GM12878 (cell line): ENCODE measurements at regions not wholly inside any gene's neighbourhood (a gene's known extent, or its start where the extent isn't known, plus 50 kb on each side); places are given as distances from the start of the nearest gene placed in this dataset.

Experiments
- ATAC-seq: fragments of 200-7000 bp; cut with Tn5 transposase; 3 replicates; pipeline ENCODE4 v1.9.1; 2020; ENCODE audit warnings: mild to moderate bottlenecking, moderate library complexity
- BruUV-seq: library from RNA; stranded (reverse); fragments of 400-500 nt; replicated peaks from 2 replicates; lab custom pipeline; 2021; lab: Mats Ljungman, UMichigan
- CTCF ChIA-PET: fragments of 300-600 bp; sonication (Branson Sonifier 250); formaldehyde crosslinking; extraction: SDS; loops from one replicate; lab custom pipeline; 2021; ENCODE audit warnings: inconsistent platforms; lab: Yijun Ruan, JAX
- POLR2A ChIA-PET: fragments of 350-600 bp; formaldehyde crosslinking; extraction: SDS; loops from one replicate; lab custom pipeline; 2021; ENCODE audit warnings: inconsistent platforms; lab: Charles Lee
- RAD21 ChIA-PET: fragments of 300-600 bp; sonication (Branson Sonifier 250); formaldehyde crosslinking; loops from one replicate; lab custom pipeline; 2023; ENCODE audit warnings: antibody characterized with exemption; ENCODE audit not compliant: unreplicated experiment; lab: Charles Lee
- SMC1A ChIA-PET: fragments of 300-600 bp; sonication (Branson Sonifier 250); formaldehyde crosslinking; loops from one replicate; lab custom pipeline; 2023; ENCODE audit not compliant: unreplicated experiment, uncharacterized antibody; lab: Charles Lee
- DNase-seq: peaks from one replicate; pipeline ENCODE4 v3.0.0-alpha.2; 2011; ENCODE audit warnings: low read depth, low spot score
- FAIRE-seq: peaks from 3 replicates; lab custom pipeline; 2011; peaks lifted over from hg19 to GRCh38; lab: Jason Lieb, UNC
- H2AFZ ChIP-seq: 2 replicates; pipeline ENCODE4 v1.6.0; 2011; ENCODE audit warnings: low read depth, low read length, control low read depth; ENCODE audit not compliant: control insufficient read depth
- H3K27ac ChIP-seq: 2 replicates; pipeline ENCODE4 v1.5.1; 2011; ENCODE audit warnings: control low read depth; ENCODE audit not compliant: control insufficient read depth, insufficient read depth
- H3K27me3 ChIP-seq, 2 experiments: replicated peaks in 1 of 2; 2 replicates each; pipeline versions ENCODE4 v1.6.0 to v1.6.1; 2011; ENCODE audit warnings: low read length in 1 of 2; ENCODE audit not compliant: control insufficient read depth in 2 of 2, insufficient read depth in 2 of 2
- H3K36me3 ChIP-seq, 2 experiments: 2 replicates each; pipeline ENCODE4 v1.5.1; 2011; ENCODE audit warnings: low read length in 1 of 2; ENCODE audit not compliant: control insufficient read depth in 2 of 2, insufficient read depth in 2 of 2
- H3K4me1 ChIP-seq: 2 replicates; pipeline ENCODE4 v1.6.1; 2011; ENCODE audit warnings: mild to moderate bottlenecking, low read length, moderate library complexity, mixed read lengths; ENCODE audit not compliant: control insufficient read depth, insufficient read depth
- H3K4me2 ChIP-seq: 2 replicates; pipeline ENCODE4 v1.6.0; 2011; ENCODE audit warnings: control low read depth; ENCODE audit not compliant: control insufficient read depth, insufficient read depth
- H3K4me3 ChIP-seq: fragments of 200-600 bp; sonication (generic); 2 replicates; pipeline ENCODE4 v1.5.1; 2016
- H3K79me2 ChIP-seq: 2 replicates; pipeline ENCODE4 v1.6.0; 2011; ENCODE audit warnings: low read length; ENCODE audit not compliant: control insufficient read depth, insufficient read depth
- H3K9ac ChIP-seq: 2 replicates; pipeline ENCODE4 v1.8.0; 2011; ENCODE audit warnings: low read length, control low read depth, mixed read lengths; ENCODE audit not compliant: control insufficient read depth, insufficient read depth
- H3K9me3 ChIP-seq: replicated peaks from 3 replicates; pipeline ENCODE4 v1.5.1; 2011; ENCODE audit warnings: mild to moderate bottlenecking, low read length; ENCODE audit not compliant: control insufficient read depth, insufficient read depth
- H4K20me1 ChIP-seq: 2 replicates; pipeline ENCODE4 v1.6.0; 2011; ENCODE audit not compliant: control insufficient read depth, insufficient read depth
- CBX3 ChIP-seq: fragments of 200-600 bp; sonication (generic); IDR thresholded peaks from 2 replicates; pipeline ENCODE4 v1.6.1; 2016; ENCODE audit warnings: low read depth, borderline replicate concordance
- EED ChIP-seq: sonication (generic); IDR thresholded peaks from 2 replicates; pipeline ENCODE4 v1.6.1; 2016; ENCODE audit warnings: antibody characterized with exemption, low read depth
- KAT2A ChIP-seq: conservative IDR thresholded peaks from 2 replicates; pipeline ENCODE4 v1.6.1; 2011; ENCODE audit warnings: low read depth, low read length; ENCODE audit not compliant: control insufficient read depth
- MEF2A ChIP-seq: IDR thresholded peaks from 2 replicates; pipeline ENCODE4 v1.6.1; 2011; ENCODE audit warnings: low read depth, mild to moderate bottlenecking, low read length, moderate library complexity; ENCODE audit not compliant: insufficient read depth
- NR2F1 ChIP-seq: fragments of 450-650 bp; conservative IDR thresholded peaks from 2 replicates; pipeline ENCODE4 v1.6.1; 2017; ENCODE audit warnings: mild to moderate bottlenecking
- POLR2AphosphoS2 ChIP-seq: IDR thresholded peaks from 2 replicates; pipeline ENCODE4 v1.6.1; 2011; ENCODE audit warnings: low read depth, mild to moderate bottlenecking, low read length, improper control_type of control experiment, moderate library complexity
- SRF ChIP-seq, 2 experiments: IDR thresholded peaks; 2 replicates each; pipeline ENCODE4 v1.6.1; 2011; ENCODE audit warnings: low read depth in 2 of 2, low read length in 2 of 2, mild to moderate bottlenecking in 1 of 2, moderate library complexity in 1 of 2
- WGBS: methylation state at CpG from one replicate; pipeline ENCODE4 v1.1.6; 2016; ENCODE audit warnings: low lambda C conversion rate; ENCODE audit not compliant: insufficient replicate concordance, insufficient coverage; ENCODE audit errors: missing lambda C conversion rate; 5-methylcytosine and 5-hydroxymethylcytosine counted together
- in situ Hi-C: fragments of 300-500 bp; cut with MboI; formaldehyde crosslinking; loops from 9 replicates; pipeline ENCODE4 v1.14.3; 2018; ENCODE audit warnings: mixed read lengths
- intact Hi-C: fragments of 100-400 bp; cut with micrococcal nuclease; formaldehyde crosslinking; loops from one replicate; pipeline ENCODE4 v1.14.2; 2022; ENCODE audit not compliant: unreplicated experiment
- TF ChIP-seq, protein P1 (sequence below): fragments of 450-650 bp; formaldehyde crosslinking; IDR thresholded peaks from 2 replicates; pipeline ENCODE4 v1.4.0; 2022; ENCODE audit warnings: mild to moderate bottlenecking, moderate library complexity
- TF ChIP-seq, protein P2 (sequence below): fragments of 450-650 bp; IDR thresholded peaks from 2 replicates; pipeline ENCODE4 v1.6.1; 2016; ENCODE audit warnings: mild to moderate bottlenecking
- TF ChIP-seq, protein P3 (sequence below): IDR thresholded peaks from 2 replicates; pipeline ENCODE4 v1.6.1; 2012; ENCODE audit warnings: low read depth, low read length, improper control_type of control experiment
- TF ChIP-seq, protein P4 (sequence below): fragments of 450-650 bp; formaldehyde crosslinking; IDR thresholded peaks from 2 replicates; pipeline ENCODE4 v1.4.0; 2020; ENCODE audit warnings: mild to moderate bottlenecking, moderate library complexity
- TF ChIP-seq, protein P5 (sequence below): IDR thresholded peaks from 2 replicates; pipeline ENCODE4 v1.6.1; 2011; ENCODE audit warnings: mild to moderate bottlenecking, low read depth, low read length, moderate library complexity; ENCODE audit not compliant: insufficient replicate concordance
- TF ChIP-seq, protein P6 (sequence below): IDR thresholded peaks from 2 replicates; pipeline ENCODE4 v1.6.1; 2011; ENCODE audit warnings: low read depth, mild to moderate bottlenecking, low read length, moderate library complexity, borderline replicate concordance; ENCODE audit errors: extremely low read depth

DNA sequence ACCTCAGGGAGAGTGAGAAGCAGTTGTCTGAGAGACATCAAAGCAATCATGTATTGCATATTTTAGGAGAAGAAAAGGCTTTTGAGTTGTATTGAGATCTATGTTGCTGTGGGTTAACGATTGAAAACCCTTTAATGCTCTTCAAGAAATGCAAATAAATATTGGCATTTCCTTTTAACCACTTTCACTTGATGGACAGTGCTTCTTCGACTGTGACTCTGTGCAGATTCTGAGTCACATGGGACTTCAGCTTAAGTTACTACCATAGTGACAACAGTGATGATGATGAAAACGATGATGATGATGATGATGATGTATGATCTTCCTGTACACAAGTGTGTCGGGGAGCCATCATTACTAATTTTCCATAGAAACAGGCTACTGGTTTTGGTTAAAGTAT is 181.8 kb downstream of the AKAIN1 start:
- H3K9me3 ChIP-seq = no peaks in the 10 kb centered on the region; the same call in 2 of the 3 replicates
- FAIRE-seq = no peak
- no peak overlapping the region for H3K27ac ChIP-seq
- DNase-seq = no peak
- no peak overlapping the region for H3K4me3 ChIP-seq
- H3K79me2 ChIP-seq = no peaks in the 10 kb centered on the region
- no peaks in the 10 kb centered on the region for H3K27me3 ChIP-seq
- no peak overlapping the region for H3K9ac ChIP-seq
- no peaks in the 10 kb centered on the region for H4K20me1 ChIP-seq
- no peaks in the 10 kb centered on the region for H3K4me1 ChIP-seq
- POLR2A ChIA-PET = no interaction called here
- CTCF ChIA-PET = interaction anchor here (0.6 to 1.5 kb wide), 2 partner anchors 8 to 65 kb away, joined by 3 to 12 read pairs; no protein-coding TSS in a partner anchor
- intact Hi-C loops (no loop called here), in situ Hi-C loops (no loop called here)
- no peak overlapping the region for H2AFZ ChIP-seq
- H3K36me3 ChIP-seq = no peaks in the 10 kb centered on the region
- ATAC-seq = peak; percentile 93
- WGBS = 15% methylated on average over 4 of the region's 4 CpGs
- BruUV-seq = no TSS peak
- SMC1A ChIA-PET = interaction anchor here (0.8 to 1.2 kb wide), 6 partner anchors 14 to 1245 kb away, joined by 3 read pairs; no protein-coding TSS in a partner anchor
- RAD21 ChIA-PET = no interaction called here
- H3K4me2 ChIP-seq = no peak overlapping the region
- TF ChIP-seq, protein P1, sequence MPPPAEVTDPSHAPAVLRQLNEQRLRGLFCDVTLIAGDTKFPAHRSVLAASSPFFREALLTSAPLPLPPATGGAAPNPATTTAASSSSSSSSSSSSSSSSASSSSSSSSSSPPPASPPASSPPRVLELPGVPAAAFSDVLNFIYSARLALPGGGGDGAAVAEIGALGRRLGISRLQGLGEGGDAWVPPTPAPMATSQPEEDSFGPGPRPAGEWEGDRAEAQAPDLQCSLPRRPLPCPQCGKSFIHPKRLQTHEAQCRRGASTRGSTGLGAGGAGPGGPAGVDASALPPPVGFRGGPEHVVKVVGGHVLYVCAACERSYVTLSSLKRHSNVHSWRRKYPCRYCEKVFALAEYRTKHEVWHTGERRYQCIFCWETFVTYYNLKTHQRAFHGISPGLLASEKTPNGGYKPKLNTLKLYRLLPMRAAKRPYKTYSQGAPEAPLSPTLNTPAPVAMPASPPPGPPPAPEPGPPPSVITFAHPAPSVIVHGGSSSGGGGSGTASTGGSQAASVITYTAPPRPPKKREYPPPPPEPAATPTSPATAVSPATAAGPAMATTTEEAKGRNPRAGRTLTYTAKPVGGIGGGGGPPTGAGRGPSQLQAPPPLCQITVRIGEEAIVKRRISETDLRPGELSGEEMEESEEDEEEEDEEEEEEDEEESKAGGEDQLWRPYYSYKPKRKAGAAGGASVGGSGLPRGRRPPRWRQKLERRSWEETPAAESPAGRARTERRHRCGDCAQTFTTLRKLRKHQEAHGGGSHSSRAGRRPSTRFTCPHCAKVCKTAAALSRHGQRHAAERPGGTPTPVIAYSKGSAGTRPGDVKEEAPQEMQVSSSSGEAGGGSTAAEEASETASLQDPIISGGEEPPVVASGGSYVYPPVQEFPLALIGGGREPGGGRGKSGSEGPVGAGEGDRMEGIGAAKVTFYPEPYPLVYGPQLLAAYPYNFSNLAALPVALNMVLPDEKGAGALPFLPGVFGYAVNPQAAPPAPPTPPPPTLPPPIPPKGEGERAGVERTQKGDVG (CRISPR knock-in tag) = no peak
- no peak for TF ChIP-seq NR2F1
- TF ChIP-seq, protein P2, sequence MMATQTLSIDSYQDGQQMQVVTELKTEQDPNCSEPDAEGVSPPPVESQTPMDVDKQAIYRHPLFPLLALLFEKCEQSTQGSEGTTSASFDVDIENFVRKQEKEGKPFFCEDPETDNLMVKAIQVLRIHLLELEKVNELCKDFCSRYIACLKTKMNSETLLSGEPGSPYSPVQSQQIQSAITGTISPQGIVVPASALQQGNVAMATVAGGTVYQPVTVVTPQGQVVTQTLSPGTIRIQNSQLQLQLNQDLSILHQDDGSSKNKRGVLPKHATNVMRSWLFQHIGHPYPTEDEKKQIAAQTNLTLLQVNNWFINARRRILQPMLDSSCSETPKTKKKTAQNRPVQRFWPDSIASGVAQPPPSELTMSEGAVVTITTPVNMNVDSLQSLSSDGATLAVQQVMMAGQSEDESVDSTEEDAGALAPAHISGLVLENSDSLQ = peak; percentile 93
- TF ChIP-seq EED = no peak
- TF ChIP-seq, protein P3, sequence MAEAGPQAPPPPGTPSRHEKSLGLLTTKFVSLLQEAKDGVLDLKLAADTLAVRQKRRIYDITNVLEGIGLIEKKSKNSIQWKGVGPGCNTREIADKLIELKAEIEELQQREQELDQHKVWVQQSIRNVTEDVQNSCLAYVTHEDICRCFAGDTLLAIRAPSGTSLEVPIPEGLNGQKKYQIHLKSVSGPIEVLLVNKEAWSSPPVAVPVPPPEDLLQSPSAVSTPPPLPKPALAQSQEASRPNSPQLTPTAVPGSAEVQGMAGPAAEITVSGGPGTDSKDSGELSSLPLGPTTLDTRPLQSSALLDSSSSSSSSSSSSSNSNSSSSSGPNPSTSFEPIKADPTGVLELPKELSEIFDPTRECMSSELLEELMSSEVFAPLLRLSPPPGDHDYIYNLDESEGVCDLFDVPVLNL = no peak
- no peak for TF ChIP-seq MEF2A
- no peak for TF ChIP-seq KAT2A
- TF ChIP-seq, protein P4, sequence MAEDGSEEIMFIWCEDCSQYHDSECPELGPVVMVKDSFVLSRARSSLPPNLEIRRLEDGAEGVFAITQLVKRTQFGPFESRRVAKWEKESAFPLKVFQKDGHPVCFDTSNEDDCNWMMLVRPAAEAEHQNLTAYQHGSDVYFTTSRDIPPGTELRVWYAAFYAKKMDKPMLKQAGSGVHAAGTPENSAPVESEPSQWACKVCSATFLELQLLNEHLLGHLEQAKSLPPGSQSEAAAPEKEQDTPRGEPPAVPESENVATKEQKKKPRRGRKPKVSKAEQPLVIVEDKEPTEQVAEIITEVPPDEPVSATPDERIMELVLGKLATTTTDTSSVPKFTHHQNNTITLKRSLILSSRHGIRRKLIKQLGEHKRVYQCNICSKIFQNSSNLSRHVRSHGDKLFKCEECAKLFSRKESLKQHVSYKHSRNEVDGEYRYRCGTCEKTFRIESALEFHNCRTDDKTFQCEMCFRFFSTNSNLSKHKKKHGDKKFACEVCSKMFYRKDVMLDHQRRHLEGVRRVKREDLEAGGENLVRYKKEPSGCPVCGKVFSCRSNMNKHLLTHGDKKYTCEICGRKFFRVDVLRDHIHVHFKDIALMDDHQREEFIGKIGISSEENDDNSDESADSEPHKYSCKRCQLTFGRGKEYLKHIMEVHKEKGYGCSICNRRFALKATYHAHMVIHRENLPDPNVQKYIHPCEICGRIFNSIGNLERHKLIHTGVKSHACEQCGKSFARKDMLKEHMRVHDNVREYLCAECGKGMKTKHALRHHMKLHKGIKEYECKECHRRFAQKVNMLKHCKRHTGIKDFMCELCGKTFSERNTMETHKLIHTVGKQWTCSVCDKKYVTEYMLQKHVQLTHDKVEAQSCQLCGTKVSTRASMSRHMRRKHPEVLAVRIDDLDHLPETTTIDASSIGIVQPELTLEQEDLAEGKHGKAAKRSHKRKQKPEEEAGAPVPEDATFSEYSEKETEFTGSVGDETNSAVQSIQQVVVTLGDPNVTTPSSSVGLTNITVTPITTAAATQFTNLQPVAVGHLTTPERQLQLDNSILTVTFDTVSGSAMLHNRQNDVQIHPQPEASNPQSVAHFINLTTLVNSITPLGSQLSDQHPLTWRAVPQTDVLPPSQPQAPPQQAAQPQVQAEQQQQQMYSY = no peak
- TF ChIP-seq CBX3 = no peak
- TF ChIP-seq SRF (IDR thresholded peaks at IDR 0.05; ENCODE audit: low read depth in 2 of 2, low read length in 2 of 2) = no peak
- no peak for TF ChIP-seq POLR2AphosphoS2
- TF ChIP-seq, protein P5, sequence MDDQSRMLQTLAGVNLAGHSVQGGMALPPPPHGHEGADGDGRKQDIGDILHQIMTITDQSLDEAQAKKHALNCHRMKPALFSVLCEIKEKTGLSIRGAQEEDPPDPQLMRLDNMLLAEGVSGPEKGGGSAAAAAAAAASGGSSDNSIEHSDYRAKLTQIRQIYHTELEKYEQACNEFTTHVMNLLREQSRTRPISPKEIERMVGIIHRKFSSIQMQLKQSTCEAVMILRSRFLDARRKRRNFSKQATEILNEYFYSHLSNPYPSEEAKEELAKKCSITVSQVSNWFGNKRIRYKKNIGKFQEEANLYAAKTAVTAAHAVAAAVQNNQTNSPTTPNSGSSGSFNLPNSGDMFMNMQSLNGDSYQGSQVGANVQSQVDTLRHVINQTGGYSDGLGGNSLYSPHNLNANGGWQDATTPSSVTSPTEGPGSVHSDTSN = peak; percentile 49
- TF ChIP-seq, protein P6, sequence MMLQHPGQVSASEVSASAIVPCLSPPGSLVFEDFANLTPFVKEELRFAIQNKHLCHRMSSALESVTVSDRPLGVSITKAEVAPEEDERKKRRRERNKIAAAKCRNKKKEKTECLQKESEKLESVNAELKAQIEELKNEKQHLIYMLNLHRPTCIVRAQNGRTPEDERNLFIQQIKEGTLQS = no peak
